IPS-18c (cell line): ENCODE measurements at regions not wholly inside any gene's neighbourhood (a gene's known extent, or its start where the extent isn't known, plus 50 kb on each side); places are given as distances from the start of the nearest gene placed in this dataset.

Source experiments
- H3K4me3 ChIP-seq: 2 replicates; pipeline ENCODE4 v1.7.0; 2013; ENCODE audit warnings: low read depth, mild to moderate bottlenecking, low read length, moderate library complexity; ENCODE audit not compliant: insufficient read depth
- H3K9me3 ChIP-seq: one replicate; pipeline ENCODE4 v1.6.1; 2013; ENCODE audit warnings: mild to moderate bottlenecking, low read length, moderate library complexity; ENCODE audit not compliant: control insufficient read depth, insufficient read depth

DNA sequence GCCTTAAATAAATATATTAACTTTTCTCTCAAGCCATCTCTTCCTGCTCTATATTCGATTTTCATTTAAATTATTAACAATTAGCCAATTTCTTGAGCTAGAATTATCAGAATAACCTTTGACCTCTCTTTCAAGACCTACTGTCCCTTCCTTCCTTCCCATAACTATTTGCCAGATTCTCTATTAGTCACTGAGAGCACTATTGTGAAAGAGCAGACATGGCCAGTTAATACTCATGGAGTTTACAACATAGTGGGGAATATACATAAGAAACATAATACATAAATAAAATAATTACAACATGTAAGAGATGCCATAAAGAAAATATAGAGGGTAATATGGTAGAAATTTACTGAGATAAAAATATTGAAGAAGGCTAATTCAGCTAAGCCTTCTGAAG lies 72.1 kb upstream of the CHD1 start:
- H3K4me3 ChIP-seq, result no peak overlapping the region
- H3K9me3 ChIP-seq, result no peaks in the 10 kb centered on the region

DNA sequence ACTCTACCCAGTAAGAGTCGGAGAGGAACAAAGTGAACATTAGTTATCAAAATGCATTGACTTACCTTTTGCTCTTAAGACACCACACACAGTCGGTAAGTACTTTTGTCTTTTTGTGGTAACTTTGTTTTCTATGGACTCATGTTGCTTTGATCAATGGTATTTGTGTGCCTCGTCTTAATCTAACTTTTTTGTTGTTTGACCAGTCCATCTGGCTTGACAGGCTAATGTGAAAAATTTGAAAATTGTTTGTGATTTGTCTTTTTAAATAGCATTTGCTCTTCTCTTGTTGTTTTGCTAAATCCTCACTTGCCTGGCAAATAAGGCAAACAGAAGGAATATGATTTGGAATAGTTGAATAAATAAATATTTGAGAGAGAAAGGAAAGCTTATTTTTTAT lies 71.4 kb upstream of the CHD1 start:
- no peaks in the 10 kb centered on the region for H3K9me3 ChIP-seq

GRCh38 chr5:98999631-99000030 lies 70.8 kb upstream of the CHD1 start:
- no peaks in the 10 kb centered on the region for H3K9me3 ChIP-seq

More for the DNA sequence above, 71.4 kb upstream of the CHD1 start:
- no peak overlapping the region for H3K4me3 ChIP-seq

GRCh38 chr5:98997000-98997399 lies 68.2 kb upstream of the CHD1 start:
- Histone ChIP-seq H3K9me3 (no peaks in the 10 kb centered on the region), H3K4me3 (no peak overlapping the region)

More at GRCh38 chr5:98999631-99000030, 70.8 kb upstream of the CHD1 start:
- H3K4me3 ChIP-seq, result no peak overlapping the region

DNA sequence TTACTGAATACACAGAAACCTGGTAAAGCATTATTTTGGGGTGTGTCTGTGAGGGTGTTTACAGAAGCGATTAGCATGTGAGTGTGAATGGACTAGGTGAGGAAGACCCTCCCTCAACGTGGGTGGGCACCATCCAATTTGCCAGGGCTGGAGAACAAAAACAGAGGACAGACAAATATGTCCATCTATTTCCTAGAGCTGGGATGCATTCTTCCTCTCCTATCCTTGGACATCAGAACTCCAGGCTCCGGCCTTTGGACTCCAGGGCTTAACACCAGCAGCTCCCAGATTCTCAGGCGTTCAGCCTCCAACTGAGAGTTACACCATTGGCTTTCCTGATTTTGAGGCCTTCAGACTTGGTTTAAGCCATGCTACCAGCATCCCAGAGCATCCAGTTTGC lies 65.8 kb upstream of the CHD1 start:
- Histone ChIP-seq H3K4me3 (no peak overlapping the region), H3K9me3 (no peaks in the 10 kb centered on the region)

DNA sequence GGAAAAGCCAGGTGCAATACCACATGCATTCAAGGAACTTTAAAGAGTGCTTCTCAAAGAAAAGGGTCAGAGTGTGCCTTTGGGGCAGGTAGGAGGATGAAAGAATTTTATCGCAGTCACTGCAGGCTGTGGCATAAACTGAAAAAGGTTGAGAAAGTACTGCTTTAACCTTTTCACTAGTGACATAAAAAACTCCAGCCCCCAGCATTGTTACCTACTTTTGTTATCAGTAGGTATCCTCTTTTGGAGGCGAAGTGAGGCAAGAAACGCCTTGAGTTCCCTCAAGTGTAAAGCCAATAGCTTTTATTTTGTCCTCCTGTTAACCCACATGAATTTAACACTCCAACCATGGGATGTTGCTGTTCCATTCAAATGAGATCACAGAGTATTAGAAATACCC lies 64.7 kb upstream of the CHD1 start:
- H3K4me3 ChIP-seq, result no peak overlapping the region

GRCh38 chr5:98992552-98992951 lies 63.7 kb upstream of the CHD1 start:
- no peak overlapping the region for H3K4me3 ChIP-seq
- H3K9me3 ChIP-seq, result no peaks in the 10 kb centered on the region

More for the DNA sequence above, 64.7 kb upstream of the CHD1 start:
- H3K9me3 ChIP-seq, result no peaks in the 10 kb centered on the region

- no peak overlapping the region for H3K4me3 ChIP-seq
- H3K9me3 ChIP-seq, result no peaks in the 10 kb centered on the region
Measured at GRCh38 chr5:98989727-98990126, 60.9 kb upstream of the CHD1 start.

DNA sequence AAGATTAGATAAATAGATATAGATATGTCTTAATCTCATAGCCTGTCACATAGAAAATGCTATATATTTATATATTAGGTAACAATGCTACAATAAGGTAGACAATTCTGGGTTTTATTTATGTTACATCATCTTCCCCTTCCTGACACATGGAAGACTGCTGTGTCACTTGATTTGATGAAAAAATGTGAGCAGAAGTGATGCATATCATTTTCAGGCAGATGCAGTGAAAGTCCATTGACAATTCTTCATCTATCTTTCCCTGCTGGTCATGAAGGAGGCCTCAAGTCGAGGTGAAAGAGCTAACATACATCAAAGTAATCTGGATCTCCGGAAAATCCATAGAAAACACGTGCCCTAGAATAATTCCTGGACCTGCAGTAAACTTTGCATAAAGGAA lies 57.8 kb upstream of the CHD1 start:
- no peaks in the 10 kb centered on the region for H3K9me3 ChIP-seq

DNA sequence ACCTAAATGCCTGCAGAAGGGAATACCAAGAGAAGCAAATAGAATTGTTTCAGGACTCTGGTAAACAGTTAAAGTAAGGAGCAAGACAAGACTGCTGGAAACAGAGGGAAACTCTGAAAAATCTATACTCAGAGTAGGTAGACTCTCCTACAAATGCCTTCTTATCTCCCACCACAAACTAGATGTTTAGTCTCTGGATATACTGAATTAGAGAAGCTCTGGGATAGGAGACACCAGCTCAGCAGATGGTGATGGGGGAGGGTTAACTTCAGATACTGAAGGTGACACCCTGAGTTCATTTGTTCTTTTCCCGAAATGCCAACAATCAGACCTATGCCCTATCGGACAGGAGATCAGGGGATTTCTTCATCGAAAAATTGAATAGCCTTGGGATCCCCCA lies 54.1 kb upstream of the CHD1 start:
- Histone ChIP-seq H3K9me3 (no peaks in the 10 kb centered on the region), H3K4me3 (no peak overlapping the region)

More for the DNA sequence above, 57.8 kb upstream of the CHD1 start:
- H3K4me3 ChIP-seq, result no peak overlapping the region
